ENCODE measurements at regions not wholly inside any gene's neighbourhood (a gene's known extent, or its start where the extent isn't known, plus 50 kb on each side); places are given as distances from the start of the nearest gene placed in this dataset.

- DNase-seq (ENCODE audit: low read depth in 2 of 2), result no peak
Measured at GRCh38 chr4:15291122-15291521, 136.7 kb upstream of the C1QTNF7 start.

GRCh38 chr4:15293711-15294110, 134.1 kb upstream of the C1QTNF7 start:
- DNase-seq (ENCODE audit: low read depth in 2 of 2), result no peak

DNA sequence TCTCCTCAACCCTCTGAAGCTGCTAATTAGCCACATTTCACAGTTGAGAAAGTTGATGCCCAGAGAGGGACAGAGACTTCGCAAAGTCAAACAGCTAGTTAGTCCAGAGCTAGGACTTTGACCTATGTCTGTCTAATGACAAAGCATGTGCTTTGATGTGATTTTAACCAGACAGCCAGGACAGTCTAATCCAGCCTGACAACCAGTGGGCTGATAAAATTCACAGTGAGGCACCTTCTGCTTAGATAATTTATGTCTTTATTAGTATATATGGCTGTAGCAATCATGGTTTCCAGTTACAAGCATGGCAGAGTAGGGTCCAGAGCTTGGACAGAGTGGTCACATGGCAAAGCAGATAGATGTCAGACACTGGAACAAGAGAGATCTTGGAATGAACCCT, 133.6 kb upstream of the C1QTNF7 start:
- no peak for DNase-seq (ENCODE audit: low read depth in 2 of 2)

GRCh38 chr4:15294832-15295231, 133.0 kb upstream of the C1QTNF7 start:
- no peak for DNase-seq (ENCODE audit: low read depth in 2 of 2)

DNA sequence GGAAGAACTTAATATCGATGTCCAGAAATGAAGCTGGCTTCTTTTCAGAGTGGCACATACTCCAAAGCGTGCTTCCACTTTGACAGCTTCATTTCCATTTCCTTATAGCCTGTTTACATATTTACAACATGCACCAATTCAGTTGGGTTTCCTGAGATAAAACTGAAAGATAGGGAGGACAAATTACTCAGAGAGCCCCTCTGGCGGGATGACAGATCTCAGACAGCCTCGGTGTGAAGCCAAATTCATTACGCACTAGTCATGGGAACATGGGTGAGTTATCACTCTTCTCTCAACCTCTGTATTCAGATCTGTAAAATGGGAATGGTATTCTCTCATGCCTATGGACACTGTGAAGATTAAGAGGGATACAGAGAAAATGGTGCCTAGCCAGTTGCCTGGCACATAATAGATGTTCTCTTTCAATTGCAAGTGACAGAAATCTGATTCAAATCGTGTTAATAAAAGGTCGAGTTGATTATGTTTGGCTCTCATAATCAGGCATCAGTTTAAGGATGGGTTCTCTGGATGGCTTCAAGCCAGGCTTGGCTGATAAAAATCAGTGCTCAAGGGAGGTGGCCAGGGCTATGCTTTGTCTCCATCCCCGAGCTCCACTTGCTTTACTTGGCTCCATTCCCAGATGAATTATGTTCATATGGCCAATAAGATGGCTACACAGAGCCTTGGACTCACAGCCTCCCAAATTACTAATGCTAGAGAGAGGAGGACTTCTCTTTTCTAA, 132.2 kb upstream of the C1QTNF7 start:
- DNase-seq (ENCODE audit: low read depth in 2 of 2), result no peak

DNA sequence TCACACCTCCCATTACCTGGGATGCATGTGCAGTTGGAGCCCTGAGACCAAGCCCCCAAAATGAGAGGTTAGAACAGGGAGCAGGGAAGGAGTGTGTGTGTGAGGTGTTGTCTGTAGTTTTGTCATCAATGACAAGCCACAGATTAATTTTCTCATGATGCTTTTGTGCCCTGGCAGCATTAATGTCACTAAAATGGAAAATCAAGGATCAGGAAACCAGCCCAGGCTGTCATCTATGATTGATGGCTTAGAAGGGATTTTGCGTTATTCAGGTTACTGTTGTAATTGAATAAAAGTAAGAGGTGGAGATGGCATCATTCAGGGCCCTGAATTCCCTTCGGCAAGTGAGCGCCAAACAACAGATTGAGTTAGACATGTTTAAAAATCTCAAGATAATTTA, 130.5 kb upstream of the C1QTNF7 start:
- no peak for DNase-seq (ENCODE audit: low read depth in 2 of 2)

- DNase-seq (ENCODE audit: low read depth in 2 of 2), result no peak
Measured at GRCh38 chr4:15299627-15300026, 128.2 kb upstream of the C1QTNF7 start.

DNA sequence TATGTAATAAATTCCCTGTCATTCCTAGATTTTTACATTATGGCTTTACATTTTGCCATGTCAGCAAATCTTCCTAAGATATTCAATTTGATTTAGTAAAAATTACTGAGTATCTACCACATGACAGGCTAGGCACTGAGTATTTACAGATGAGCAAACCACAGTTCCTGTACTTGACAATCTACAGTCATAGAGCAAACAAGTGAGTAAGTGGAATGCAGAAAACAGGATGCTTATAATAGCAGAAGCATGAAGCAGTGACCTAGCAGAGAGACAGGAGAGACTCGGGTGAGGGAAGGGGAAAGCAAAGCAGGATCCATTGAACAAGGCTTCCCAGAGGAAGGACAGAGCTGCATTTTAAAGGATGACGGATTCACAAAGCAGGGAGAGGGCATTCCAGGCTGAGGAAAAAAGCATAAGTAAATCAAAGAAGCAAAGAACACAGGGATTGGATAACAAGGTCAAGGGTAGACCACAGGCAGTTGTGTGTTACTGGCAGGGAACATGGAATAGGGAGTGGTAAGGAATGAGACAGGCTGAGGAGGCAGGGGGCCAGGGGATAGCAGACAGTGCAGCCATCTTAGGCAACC, 124.7 kb upstream of the C1QTNF7 start:
- no peak for DNase-seq (ENCODE audit: low read depth in 2 of 2)

DNA sequence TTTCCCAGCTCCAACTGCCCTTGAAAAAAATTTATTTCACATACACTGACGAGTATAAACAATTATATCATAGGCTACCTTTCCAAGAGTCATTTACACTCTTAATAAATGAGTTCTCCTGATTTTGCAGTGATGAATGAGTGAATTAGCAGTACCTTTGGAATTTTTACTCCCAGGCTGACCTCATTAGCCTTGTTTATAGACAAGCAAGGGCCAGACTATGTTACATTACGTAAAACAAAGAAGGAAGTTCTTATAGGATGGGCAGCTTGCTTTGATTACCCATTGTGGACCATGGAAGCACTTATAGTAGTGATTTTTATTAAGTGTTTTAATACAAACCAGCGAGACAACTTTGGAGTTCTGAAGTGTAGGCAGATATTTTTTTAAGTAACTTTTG, 112.9 kb upstream of the C1QTNF7 start:
- DNase-seq (ENCODE audit: low read depth in 2 of 2), result no peak

- no peak for DNase-seq (ENCODE audit: low read depth in 2 of 2)
Measured at GRCh38 chr4:15317246-15317645, 110.6 kb upstream of the C1QTNF7 start.

- no peak for DNase-seq (ENCODE audit: low read depth in 2 of 2)
Measured at GRCh38 chr4:15318621-15319348, 109.0 kb upstream of the C1QTNF7 start.

DNA sequence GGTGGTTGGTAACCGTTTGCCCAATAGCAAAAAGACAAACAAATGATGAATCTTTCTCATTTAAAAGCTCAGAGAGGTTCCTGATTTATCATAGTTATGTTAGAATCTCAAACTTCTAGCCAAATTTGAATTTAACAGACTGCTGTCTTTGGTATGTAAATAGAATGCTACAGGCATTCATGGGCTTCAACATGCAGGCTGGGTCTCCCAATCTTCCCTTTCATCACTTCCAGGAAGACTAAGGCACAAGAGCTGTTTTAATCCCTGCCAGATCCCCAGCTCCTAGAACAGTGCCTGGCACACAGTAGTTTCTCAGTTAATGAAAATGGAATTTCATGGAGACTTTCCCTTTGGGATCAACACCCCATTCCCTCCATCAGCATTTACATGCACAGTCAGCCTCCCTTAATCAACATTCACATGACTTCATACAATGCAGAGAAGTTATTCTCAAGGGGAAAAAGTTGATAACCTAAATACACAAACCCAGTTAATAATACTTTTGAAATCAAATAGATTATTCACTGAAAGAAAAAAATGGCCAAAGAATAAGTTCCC, 107.6 kb upstream of the C1QTNF7 start:
- no peak for DNase-seq (ENCODE audit: low read depth in 2 of 2)

- DNase-seq (ENCODE audit: low read depth in 2 of 2), result no peak
Measured at GRCh38 chr4:15322006-15322405, 105.8 kb upstream of the C1QTNF7 start.

DNA sequence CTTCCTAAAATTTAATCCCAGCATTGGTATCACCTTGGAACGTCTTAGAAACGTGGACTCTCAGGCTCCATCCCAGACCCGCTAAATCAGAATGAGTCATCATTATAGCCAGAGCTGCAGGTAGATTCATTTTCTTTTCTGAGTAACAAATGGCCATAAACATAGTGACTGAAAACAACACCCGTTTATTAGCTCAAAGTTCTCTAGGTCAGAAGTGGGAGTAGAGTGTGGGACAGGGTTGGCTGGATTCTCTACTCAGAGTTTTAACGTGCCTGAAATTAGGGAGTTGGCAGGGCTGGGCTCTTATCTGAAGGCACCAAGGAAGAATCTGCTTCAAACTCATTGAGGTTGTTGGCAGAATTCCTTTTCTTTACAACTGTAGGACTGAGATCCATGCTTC, 101.8 kb upstream of the C1QTNF7 start:
- no peak for DNase-seq (ENCODE audit: low read depth in 2 of 2)

GRCh38 chr4:15327311-15328298, 100.2 kb upstream of the C1QTNF7 start:
- DNase-seq (ENCODE audit: low read depth in 2 of 2), result no peak

DNA sequence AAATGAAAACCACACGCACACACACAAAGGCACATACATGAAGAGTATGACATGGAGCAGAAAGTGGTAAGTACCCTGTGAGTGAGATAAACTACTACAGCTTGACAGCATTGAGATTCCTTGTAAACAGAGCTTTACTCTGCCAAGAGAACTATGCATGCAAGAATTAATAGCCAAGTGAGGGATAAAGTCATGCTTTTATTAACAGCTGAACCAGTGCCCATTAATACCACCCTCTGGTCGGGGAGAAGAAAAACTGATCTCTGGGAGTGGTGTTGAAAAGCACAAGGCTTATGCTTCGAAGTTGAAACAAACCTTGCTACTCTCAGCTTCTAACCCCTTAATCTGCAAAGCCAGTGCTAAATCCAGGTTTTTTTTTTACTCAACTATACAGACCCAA, 95.9 kb upstream of the C1QTNF7 start:
- no peak for DNase-seq (ENCODE audit: low read depth in 2 of 2)

DNA sequence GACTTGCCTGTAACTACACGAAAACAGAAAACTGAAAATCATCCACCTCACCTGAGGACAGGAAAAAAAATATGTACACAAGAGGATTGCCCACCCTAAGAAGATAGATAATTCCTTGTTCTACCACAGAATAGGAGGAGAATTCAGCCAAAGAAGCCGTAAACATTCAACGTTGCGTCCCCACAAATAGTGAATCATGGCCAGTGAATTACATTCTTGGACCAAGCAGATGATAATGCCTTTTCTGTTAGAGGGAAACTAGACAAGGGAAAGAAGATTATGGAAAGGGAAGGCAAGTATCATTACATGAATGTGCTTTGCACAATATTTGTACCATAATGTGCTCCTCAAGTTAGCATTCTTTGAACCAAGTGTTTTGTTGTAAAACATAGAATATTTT, 95.5 kb upstream of the C1QTNF7 start:
- no peak for DNase-seq (ENCODE audit: low read depth in 2 of 2)

GRCh38 chr4:15333692-15334633, 93.9 kb upstream of the C1QTNF7 start:
- DNase-seq (ENCODE audit: low read depth in 2 of 2), result no peak

DNA sequence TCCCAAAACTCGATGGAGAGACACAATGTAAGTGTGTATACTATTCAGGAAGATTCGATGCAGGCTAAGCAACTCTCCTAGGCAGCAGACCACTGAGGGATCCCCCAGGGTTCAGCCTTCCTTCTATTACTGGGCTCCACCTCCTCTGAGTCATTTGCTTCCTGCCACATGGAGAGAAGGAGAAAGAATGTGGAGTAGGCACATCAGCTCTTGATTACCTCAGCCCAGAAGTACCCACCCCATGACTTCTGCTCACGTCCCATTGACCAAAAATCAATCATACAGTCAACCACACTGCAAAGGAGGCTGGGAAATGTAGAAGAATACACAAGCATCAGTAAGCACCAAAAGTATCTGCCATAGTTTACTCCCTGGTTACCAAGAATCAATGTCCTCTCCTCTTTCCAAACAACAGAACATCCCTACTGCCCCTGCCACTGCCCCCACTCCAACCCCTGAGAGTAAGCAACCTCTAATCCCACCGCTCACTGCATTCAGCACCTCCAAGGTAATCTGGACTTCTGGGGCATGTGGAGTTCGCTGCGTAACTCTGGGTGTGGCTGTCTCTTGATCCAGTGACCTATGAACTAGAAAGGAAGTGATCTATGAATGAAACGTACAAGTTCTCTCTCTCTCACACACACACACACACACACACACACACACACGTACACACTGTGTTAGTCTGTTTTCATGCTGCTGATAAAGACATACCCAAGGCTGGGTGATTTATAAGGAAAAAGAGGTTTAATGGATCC, 91.2 kb upstream of the C1QTNF7 start:
- no peak for DNase-seq (ENCODE audit: low read depth in 2 of 2)
